H1 (cell line): ENCODE measurements at regions not wholly inside any gene's neighbourhood (a gene's known extent, or its start where the extent isn't known, plus 50 kb on each side); places are given as distances from the start of the nearest gene placed in this dataset.

ENCODE experiments used
- FOSL1 ChIP-seq: IDR thresholded peaks from 2 replicates; pipeline ENCODE4 v1.6.1; 2011; ENCODE audit warnings: mild to moderate bottlenecking, low read depth, low read length, moderate library complexity; ENCODE audit not compliant: insufficient read depth
- HDAC6 ChIP-seq: IDR thresholded peaks from one replicate; pipeline ENCODE4 v1.7.1; 2012; ENCODE audit warnings: low read depth, mild to moderate bottlenecking, inconsistent platforms, low read length, moderate library complexity
- ZNF274 ChIP-seq: IDR thresholded peaks from 2 replicates; pipeline ENCODE4 v1.7.0; 2012; ENCODE audit warnings: low read length, borderline replicate concordance; ENCODE audit errors: extremely low read depth

DNA sequence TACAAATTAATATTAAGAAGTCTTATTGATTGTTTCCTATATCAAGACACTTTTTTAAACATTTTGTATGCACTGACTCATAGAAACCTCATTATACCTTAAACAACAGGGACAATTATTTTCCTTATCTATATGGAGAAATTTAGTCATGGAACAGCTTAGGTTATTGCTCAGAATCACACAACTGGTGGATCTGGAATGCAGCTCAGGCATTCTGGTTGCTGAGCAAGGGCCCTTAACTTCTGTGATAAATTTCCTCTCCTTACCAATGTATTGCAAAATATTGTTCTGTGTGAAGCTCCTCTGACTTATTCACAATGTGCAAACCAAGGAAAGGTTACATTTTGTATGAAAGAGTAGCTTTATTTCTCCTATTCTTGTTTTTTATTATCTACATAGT, 817.8 kb downstream of the LRFN5 start (continued):
- TF ChIP-seq ZNF274: no peak
- no peak for TF ChIP-seq HDAC6
- no peak for TF ChIP-seq FOSL1
